Gastroesophageal sphincter (tissue), 4 donors: ENCODE measurements at regions not wholly inside any gene's neighbourhood (a gene's known extent, or its start where the extent isn't known, plus 50 kb on each side); places are given as distances from the start of the nearest gene placed in this dataset.

Source experiments
- ATAC-seq: fragments of 150-250 bp; one replicate; pipeline ENCODE4 v1.9.1; 2016; ENCODE audit warnings: mild to moderate bottlenecking, moderate library complexity
- H3K27ac ChIP-seq, 4 donors: fragments of 200-600 bp; sonication (generic) in 3 of 4; 1 replicate in 3 of 4; 2 replicates in 1 of 4; pipeline ENCODE4 v1.5.1; 2016 to 2019
- H3K27me3 ChIP-seq: fragments of 200-600 bp; sonication (generic); one replicate; pipeline ENCODE4 v1.5.1; 2019
- H3K36me3 ChIP-seq, 2 donors: fragments of 200-600 bp; sonication (generic); one replicate each; pipeline ENCODE4 v1.5.1; 2019; ENCODE audit warnings: control low read depth in 1 of 2
- H3K4me1 ChIP-seq, 3 donors: fragments of 200-600 bp; sonication (generic); 1 replicate in 2 of 3; 2 replicates in 1 of 3; pipeline ENCODE4 v1.5.1; 2016 to 2019; ENCODE audit warnings: control low read depth in 2 of 3
- H3K4me3 ChIP-seq, 2 donors: fragments of 200-600 bp; sonication (generic); one replicate each; pipeline ENCODE4 v1.5.1; 2019; ENCODE audit warnings: mild to moderate bottlenecking in 1 of 2, moderate library complexity in 1 of 2
- H3K9me3 ChIP-seq, 3 donors: fragments of 200-600 bp; sonication (generic); one replicate each; pipeline ENCODE4 v1.5.1; 2017 to 2019; ENCODE audit warnings: control low read depth in 2 of 3
- CTCF ChIP-seq, 4 experiments: fragments of 200-600 bp in 2 of 4; fragments of 450-650 bp in 2 of 4; sonication (generic) in 1 of 4; IDR thresholded peaks; one replicate each; pipeline ENCODE4 v1.5.1; 2017 to 2019; ENCODE audit warnings: antibody characterized with exemption in 4 of 4, mild to moderate bottlenecking in 2 of 4, moderate library complexity in 2 of 4
- EP300 ChIP-seq: sonication (generic); formaldehyde crosslinking; IDR thresholded peaks from one replicate; pipeline ENCODE4 v1.6.1; 2017; ENCODE audit warnings: antibody characterized with exemption, mild to moderate bottlenecking
- POLR2A ChIP-seq, 2 donors: fragments of 450-650 bp; IDR thresholded peaks; one replicate each; pipeline ENCODE4 v1.6.1; 2017; ENCODE audit warnings: antibody characterized with exemption in 2 of 2, mild to moderate bottlenecking in 2 of 2, moderate library complexity in 1 of 2
- POLR2AphosphoS5 ChIP-seq: sonication (generic); formaldehyde crosslinking; IDR thresholded peaks from one replicate; pipeline ENCODE4 v1.6.1; 2017; ENCODE audit warnings: antibody characterized with exemption
- WGBS, 2 donors: methylation state at CpG; one replicate each; pipeline ENCODE4 v1.1.5; 2018; ENCODE audit warnings: low coverage in 1 of 2; 5-methylcytosine and 5-hydroxymethylcytosine counted together

- Histone ChIP-seq H3K27me3 (no peaks in the 10 kb centered on the region), H3K36me3 (no peaks in the 10 kb centered on the region), H3K9me3 (no peaks in the 10 kb centered on the region), H3K4me3 (no peak overlapping the region), H3K27ac (no peak overlapping the region), H3K4me1 (no peaks in the 10 kb centered on the region)
- TF ChIP-seq POLR2AphosphoS5 (no peak), EP300 (no peak), POLR2A (IDR thresholded peaks at IDR 0.05) (no peak), CTCF (IDR thresholded peaks at IDR 0.05) (no peak)
- WGBS, 2 donors: 100% methylated on average over 1 to 2 of the region's 2 CpGs
- no peak for ATAC-seq
Observed at GRCh38 chr7:51621956-51622355, 305.3 kb upstream of the COBL start.

- Histone ChIP-seq H3K4me1 (no peaks in the 10 kb centered on the region), H3K4me3 (no peak overlapping the region), H3K27ac (no peak overlapping the region), H3K36me3 (no peaks in the 10 kb centered on the region), H3K9me3 (no peaks in the 10 kb centered on the region), H3K27me3 (no peaks in the 10 kb centered on the region)
- WGBS, 2 donors: 41% methylated on average over 5 of the region's 5 CpGs; no CpG with 5 or more reads in 1 of the 2 donors
- TF ChIP-seq POLR2AphosphoS5 (no peak), CTCF (IDR thresholded peaks at IDR 0.05) (no peak), EP300 (no peak)
- ATAC-seq: no peak
Observed at GRCh38 chr7:51620706-51621105, 304.1 kb upstream of the COBL start.

GRCh38 chr7:51619880-51620279 is 303.3 kb upstream of the COBL start:
- no peak for ATAC-seq
- TF ChIP-seq POLR2AphosphoS5 (no peak), POLR2A (IDR thresholded peaks at IDR 0.05) (no peak), CTCF (IDR thresholded peaks at IDR 0.05) (no peak), EP300 (no peak)
- H3K4me1 ChIP-seq: peaks cover 0 to 5% (median 0%) of the 10 kb centered on the region in 3 donors
- WGBS, 2 donors: 60 to 94% methylated on average over 2 of the region's 3 CpGs
- no peak overlapping the region for H3K27ac ChIP-seq
- no peak overlapping the region for H3K4me3 ChIP-seq
- H3K27me3 ChIP-seq: no peaks in the 10 kb centered on the region
- H3K36me3 ChIP-seq: no peaks in the 10 kb centered on the region
- no peaks in the 10 kb centered on the region for H3K9me3 ChIP-seq

DNA sequence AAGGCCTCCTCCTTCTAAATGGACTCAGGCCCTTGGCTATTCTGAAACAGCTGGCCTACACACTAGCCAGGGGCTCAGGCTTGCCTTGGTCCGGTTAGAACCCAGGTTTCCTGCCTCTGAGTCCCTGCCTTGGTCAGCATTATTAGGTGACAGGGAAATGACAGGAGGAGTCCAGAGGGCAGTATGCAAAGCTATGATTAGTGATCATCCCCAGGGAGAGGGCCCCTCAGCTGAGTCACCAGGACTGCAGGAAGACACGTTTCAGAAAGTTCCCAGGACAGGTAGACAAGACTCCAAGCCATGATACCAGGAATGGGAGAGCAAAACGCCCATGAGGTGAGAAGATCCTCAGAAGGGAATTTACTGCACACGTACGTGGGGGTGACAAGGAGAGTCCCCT is 301.1 kb upstream of the COBL start:
- 61 to 89% methylated on average over 3 to 4 of the region's 5 CpGs for WGBS, 2 donors
- H3K27ac ChIP-seq: no peak overlapping the region
- H3K36me3 ChIP-seq: no peaks in the 10 kb centered on the region
- no peaks in the 10 kb centered on the region for H3K9me3 ChIP-seq
- H3K27me3 ChIP-seq: no peaks in the 10 kb centered on the region
- no peak overlapping the region for H3K4me3 ChIP-seq
- no peak for ATAC-seq
- H3K4me1 ChIP-seq: peaks cover 0 to 21% (median 0%) of the 10 kb centered on the region in 3 donors
- no peak for TF ChIP-seq EP300
- no peak for TF ChIP-seq POLR2AphosphoS5
- TF ChIP-seq POLR2A (IDR thresholded peaks at IDR 0.05): no peak
- no peak for TF ChIP-seq CTCF (IDR thresholded peaks at IDR 0.05)

DNA sequence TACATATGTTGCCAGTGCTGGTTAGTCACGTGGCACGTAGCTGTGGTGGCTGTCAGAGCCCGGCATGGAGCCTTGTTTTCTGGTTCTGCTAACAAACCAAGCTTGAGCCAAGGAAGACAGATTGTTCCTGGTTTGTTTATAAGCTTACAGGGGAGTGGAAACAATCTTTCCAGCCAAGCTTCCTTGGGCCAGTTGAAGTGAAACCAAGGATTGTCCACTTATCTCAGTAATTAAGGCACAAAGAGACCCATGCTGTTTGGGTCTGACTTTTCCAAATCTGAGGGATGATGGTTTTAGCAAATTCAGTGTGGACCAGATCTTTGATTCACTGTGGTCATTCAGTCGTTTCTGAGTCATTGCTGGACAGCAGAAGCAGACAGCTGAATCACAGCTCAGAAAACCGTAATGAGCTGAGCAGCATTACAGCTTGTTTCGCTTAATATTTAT is 297.3 kb upstream of the COBL start:
- Histone ChIP-seq H3K4me3 (no peak overlapping the region), H3K27ac (peak overlapping the region in 3 of 4 donors; percentile 31 to 48 (median 43)), H3K4me1 (peaks cover 0 to 21% (median 0%) of the 10 kb centered on the region in 3 donors), H3K9me3 (no peaks in the 10 kb centered on the region), H3K27me3 (no peaks in the 10 kb centered on the region), H3K36me3 (no peaks in the 10 kb centered on the region)
- ATAC-seq: peak; percentile 82
- WGBS, 2 donors: 28 to 39% methylated on average over 4 to 5 of the region's 6 CpGs
- TF ChIP-seq CTCF (IDR thresholded peaks at IDR 0.05): no peak
- no peak for TF ChIP-seq POLR2A (IDR thresholded peaks at IDR 0.05)
- no peak for TF ChIP-seq EP300
- TF ChIP-seq POLR2AphosphoS5: peak; percentile 31
